IPS-15b (cell line): ENCODE measurements at regions not wholly inside any gene's neighbourhood (a gene's known extent, or its start where the extent isn't known, plus 50 kb on each side); places are given as distances from the start of the nearest gene placed in this dataset.

Source experiments
- H3K27me3 ChIP-seq: one replicate; pipeline ENCODE4 v1.6.1; 2013; ENCODE audit warnings: low read length; ENCODE audit not compliant: control insufficient read depth, insufficient read depth
- H3K36me3 ChIP-seq: one replicate; pipeline ENCODE4 v1.6.1; 2013; ENCODE audit warnings: low read length; ENCODE audit not compliant: control insufficient read depth, insufficient read depth
- H3K4me1 ChIP-seq: one replicate; pipeline ENCODE4 v1.6.1; 2013; ENCODE audit warnings: mild to moderate bottlenecking, low read length; ENCODE audit not compliant: control insufficient read depth, insufficient read depth
- H3K4me3 ChIP-seq: one replicate; pipeline ENCODE4 v1.5.1; 2013; ENCODE audit warnings: low read depth, low read length
- H3K9ac ChIP-seq: one replicate; pipeline ENCODE4 v1.6.1; 2013; ENCODE audit warnings: low read depth, mild to moderate bottlenecking, low read length
- H3K9me3 ChIP-seq: one replicate; pipeline ENCODE4 v1.6.1; 2013; ENCODE audit warnings: mild to moderate bottlenecking, low read length; ENCODE audit not compliant: control insufficient read depth, insufficient read depth

GRCh38 chr3:178450476-178450875 lies 85.8 kb upstream of the KCNMB2 start:
- Histone ChIP-seq H3K36me3 (no peaks in the 10 kb centered on the region), H3K9ac (no peak overlapping the region), H3K9me3 (no peaks in the 10 kb centered on the region), H3K27me3 (no peaks in the 10 kb centered on the region), H3K4me3 (no peak overlapping the region), H3K4me1 (no peaks in the 10 kb centered on the region)

GRCh38 chr3:178451799-178452198 lies 84.4 kb upstream of the KCNMB2 start:
- H3K9me3 ChIP-seq = no peaks in the 10 kb centered on the region
- no peaks in the 10 kb centered on the region for H3K36me3 ChIP-seq
- H3K27me3 ChIP-seq = no peaks in the 10 kb centered on the region

GRCh38 chr3:178454726-178455125 lies 81.5 kb upstream of the KCNMB2 start:
- no peak overlapping the region for H3K9ac ChIP-seq
- no peaks in the 10 kb centered on the region for H3K9me3 ChIP-seq
- H3K27me3 ChIP-seq = no peaks in the 10 kb centered on the region
- H3K4me1 ChIP-seq = no peaks in the 10 kb centered on the region
- no peak overlapping the region for H3K4me3 ChIP-seq
- H3K36me3 ChIP-seq = no peaks in the 10 kb centered on the region

More at GRCh38 chr3:178451799-178452198, 84.4 kb upstream of the KCNMB2 start:
- Histone ChIP-seq H3K9ac (no peak overlapping the region), H3K4me1 (no peaks in the 10 kb centered on the region), H3K4me3 (no peak overlapping the region)

GRCh38 chr3:178455226-178455625 lies 81.0 kb upstream of the KCNMB2 start:
- Histone ChIP-seq H3K9me3 (no peaks in the 10 kb centered on the region), H3K9ac (no peak overlapping the region), H3K4me1 (no peaks in the 10 kb centered on the region), H3K4me3 (no peak overlapping the region), H3K36me3 (no peaks in the 10 kb centered on the region), H3K27me3 (no peaks in the 10 kb centered on the region)

GRCh38 chr3:178455946-178456345 lies 80.3 kb upstream of the KCNMB2 start:
- H3K27me3 ChIP-seq = no peaks in the 10 kb centered on the region
- no peak overlapping the region for H3K9ac ChIP-seq
- H3K36me3 ChIP-seq = no peaks in the 10 kb centered on the region
- no peaks in the 10 kb centered on the region for H3K9me3 ChIP-seq
- H3K4me1 ChIP-seq = no peaks in the 10 kb centered on the region
- H3K4me3 ChIP-seq = no peak overlapping the region

- no peaks in the 10 kb centered on the region for H3K36me3 ChIP-seq
These were observed 79.5 kb upstream of the KCNMB2 start for GRCh38 chr3:178456621-178457285.

GRCh38 chr3:178457511-178457910 lies 78.7 kb upstream of the KCNMB2 start:
- H3K4me1 ChIP-seq = no peaks in the 10 kb centered on the region
- H3K4me3 ChIP-seq = no peak overlapping the region

More at GRCh38 chr3:178456621-178457285, 79.5 kb upstream of the KCNMB2 start:
- no peaks in the 10 kb centered on the region for H3K4me1 ChIP-seq
- H3K9ac ChIP-seq = no peak overlapping the region
- no peak overlapping the region for H3K4me3 ChIP-seq
- H3K27me3 ChIP-seq = no peaks in the 10 kb centered on the region
- no peaks in the 10 kb centered on the region for H3K9me3 ChIP-seq

GRCh38 chr3:178458313-178459037 lies 77.8 kb upstream of the KCNMB2 start:
- H3K27me3 ChIP-seq = no peaks in the 10 kb centered on the region
- H3K9me3 ChIP-seq = no peaks in the 10 kb centered on the region
- no peaks in the 10 kb centered on the region for H3K36me3 ChIP-seq
- no peak overlapping the region for H3K9ac ChIP-seq
- H3K4me1 ChIP-seq = no peaks in the 10 kb centered on the region
- H3K4me3 ChIP-seq = no peak overlapping the region

More at GRCh38 chr3:178457511-178457910, 78.7 kb upstream of the KCNMB2 start:
- H3K27me3 ChIP-seq = no peaks in the 10 kb centered on the region
- H3K36me3 ChIP-seq = no peaks in the 10 kb centered on the region
- H3K9me3 ChIP-seq = no peaks in the 10 kb centered on the region
- H3K9ac ChIP-seq = no peak overlapping the region

GRCh38 chr3:178459038-178459410 lies 77.2 kb upstream of the KCNMB2 start:
- H3K4me1 ChIP-seq = no peaks in the 10 kb centered on the region
- no peaks in the 10 kb centered on the region for H3K27me3 ChIP-seq
- no peaks in the 10 kb centered on the region for H3K36me3 ChIP-seq
- H3K9ac ChIP-seq = no peak overlapping the region
- H3K9me3 ChIP-seq = no peaks in the 10 kb centered on the region
- H3K4me3 ChIP-seq = no peak overlapping the region

- Histone ChIP-seq H3K4me3 (no peak overlapping the region), H3K9ac (no peak overlapping the region), H3K4me1 (no peaks in the 10 kb centered on the region), H3K27me3 (no peaks in the 10 kb centered on the region), H3K36me3 (no peaks in the 10 kb centered on the region), H3K9me3 (no peaks in the 10 kb centered on the region)
These were observed 70.7 kb upstream of the KCNMB2 start for GRCh38 chr3:178465260-178466180.

- Histone ChIP-seq H3K9me3 (no peaks in the 10 kb centered on the region), H3K4me3 (no peak overlapping the region), H3K9ac (no peak overlapping the region), H3K27me3 (no peaks in the 10 kb centered on the region), H3K4me1 (no peaks in the 10 kb centered on the region), H3K36me3 (no peaks in the 10 kb centered on the region)
These were observed 63.3 kb upstream of the KCNMB2 start for GRCh38 chr3:178472941-178473340.
